GM12864 (cell line): ENCODE measurements at regions not wholly inside any gene's neighbourhood (a gene's known extent, or its start where the extent isn't known, plus 50 kb on each side); places are given as distances from the start of the nearest gene placed in this dataset.

Experiments
- DNase-seq: peaks from one replicate; pipeline ENCODE4 v3.0.0-alpha.2; 2011; ENCODE audit warnings: low read depth
- H3K4me3 ChIP-seq: 2 replicates; pipeline ENCODE4 v1.5.1; 2011; ENCODE audit warnings: mild to moderate bottlenecking, low read depth, low read length, control low read depth
- TF ChIP-seq, protein P1 (sequence below): IDR thresholded peaks from 2 replicates; pipeline ENCODE4 v1.5.1; 2011; ENCODE audit warnings: low read depth, mild to moderate bottlenecking, moderate library complexity, low read length, control low read depth, inconsistent platforms; ENCODE audit errors: missing control alignments

GRCh38 chr5:86536396-86536795 lies 81.3 kb upstream of the COX7C start:
- H3K4me3 ChIP-seq = no peak overlapping the region
- TF ChIP-seq, protein P1, sequence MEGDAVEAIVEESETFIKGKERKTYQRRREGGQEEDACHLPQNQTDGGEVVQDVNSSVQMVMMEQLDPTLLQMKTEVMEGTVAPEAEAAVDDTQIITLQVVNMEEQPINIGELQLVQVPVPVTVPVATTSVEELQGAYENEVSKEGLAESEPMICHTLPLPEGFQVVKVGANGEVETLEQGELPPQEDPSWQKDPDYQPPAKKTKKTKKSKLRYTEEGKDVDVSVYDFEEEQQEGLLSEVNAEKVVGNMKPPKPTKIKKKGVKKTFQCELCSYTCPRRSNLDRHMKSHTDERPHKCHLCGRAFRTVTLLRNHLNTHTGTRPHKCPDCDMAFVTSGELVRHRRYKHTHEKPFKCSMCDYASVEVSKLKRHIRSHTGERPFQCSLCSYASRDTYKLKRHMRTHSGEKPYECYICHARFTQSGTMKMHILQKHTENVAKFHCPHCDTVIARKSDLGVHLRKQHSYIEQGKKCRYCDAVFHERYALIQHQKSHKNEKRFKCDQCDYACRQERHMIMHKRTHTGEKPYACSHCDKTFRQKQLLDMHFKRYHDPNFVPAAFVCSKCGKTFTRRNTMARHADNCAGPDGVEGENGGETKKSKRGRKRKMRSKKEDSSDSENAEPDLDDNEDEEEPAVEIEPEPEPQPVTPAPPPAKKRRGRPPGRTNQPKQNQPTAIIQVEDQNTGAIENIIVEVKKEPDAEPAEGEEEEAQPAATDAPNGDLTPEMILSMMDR = no peak
- DNase-seq = no peak

DNA sequence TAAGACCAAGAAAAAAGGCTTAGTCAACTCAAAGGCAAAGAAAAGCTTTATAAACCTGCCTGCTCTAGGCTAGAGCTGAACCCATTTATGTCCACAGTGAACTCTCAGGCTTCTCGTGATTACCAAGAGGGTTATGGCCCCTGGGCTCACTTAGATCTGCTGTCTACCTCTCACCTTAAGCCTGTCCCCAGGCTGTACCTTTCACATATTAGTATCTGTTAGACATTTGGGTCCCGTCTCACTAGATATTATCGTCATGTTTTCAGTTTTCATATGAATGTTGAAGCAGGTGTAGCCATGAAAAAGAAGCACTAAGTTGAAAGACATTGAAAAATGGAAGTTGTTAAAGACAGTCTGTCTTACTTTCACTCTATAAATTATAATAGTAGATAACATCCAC lies 75.2 kb upstream of the COX7C start:
- H3K4me3 ChIP-seq = no peak overlapping the region
- TF ChIP-seq, protein P1 = no peak
- DNase-seq = no peak

DNA sequence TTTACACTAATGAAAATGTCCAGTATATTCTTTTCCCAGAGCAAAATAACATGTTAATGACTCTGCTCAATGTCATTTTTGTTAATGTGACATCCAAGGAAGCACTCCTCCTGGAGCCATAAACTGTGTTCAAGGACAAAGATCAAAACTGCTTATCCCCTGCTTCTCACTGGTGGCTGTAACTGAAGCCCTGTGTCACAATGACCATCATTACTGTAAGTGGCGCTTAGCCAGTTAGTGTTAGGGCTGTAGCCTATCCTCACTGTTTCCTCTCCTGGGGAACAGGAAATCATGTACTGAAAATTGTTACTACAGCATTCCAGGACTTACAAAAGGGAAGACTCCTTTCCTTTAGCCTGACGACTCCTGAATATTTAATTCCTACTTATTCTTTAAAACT lies 71.7 kb upstream of the COX7C start:
- no peak for DNase-seq
- TF ChIP-seq, protein P1 = no peak
- no peak overlapping the region for H3K4me3 ChIP-seq

DNA sequence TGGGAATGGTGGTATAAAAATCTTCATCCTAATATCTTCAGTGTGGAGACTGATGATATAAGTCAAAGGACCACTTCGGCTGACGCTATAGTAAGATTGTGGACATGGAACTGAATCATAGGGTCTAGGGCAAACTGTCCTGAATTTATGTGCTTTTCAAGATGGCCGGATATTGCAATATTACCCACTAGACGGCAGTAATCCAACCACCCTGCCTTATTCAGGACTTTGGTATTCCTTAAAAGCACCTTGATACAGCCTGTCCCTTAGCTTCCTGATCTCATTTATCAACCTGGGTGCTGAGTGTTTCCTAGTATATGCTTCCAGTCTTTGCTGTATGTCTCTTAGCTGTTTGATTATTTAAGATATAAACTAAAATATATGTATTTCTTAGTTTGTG lies 71.2 kb upstream of the COX7C start:
- DNase-seq = no peak
- H3K4me3 ChIP-seq = no peak overlapping the region
- TF ChIP-seq, protein P1 = no peak

- no peak for DNase-seq
- TF ChIP-seq, protein P1 = no peak
- H3K4me3 ChIP-seq = no peak overlapping the region
These were observed 63.1 kb upstream of the COX7C start for GRCh38 chr5:86554638-86555037.

DNA sequence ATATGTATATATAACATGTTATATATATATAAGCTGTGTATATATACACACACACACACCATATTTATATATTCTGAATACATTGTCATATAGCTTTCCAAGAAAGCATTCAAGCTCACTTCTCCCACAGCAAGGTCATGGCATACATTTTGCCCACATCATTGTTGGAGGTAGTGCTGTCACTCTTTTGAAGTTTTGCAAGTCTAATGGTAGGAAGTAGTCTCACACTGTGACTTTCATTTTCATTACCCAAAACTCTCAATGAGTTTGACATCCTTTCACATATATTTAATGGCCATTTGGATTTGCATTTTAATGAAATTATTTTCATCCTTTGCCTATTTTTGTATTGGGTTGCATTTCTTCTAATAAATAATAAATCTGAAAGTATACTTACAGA lies 59.8 kb upstream of the COX7C start:
- TF ChIP-seq, protein P1 = no peak
- no peak overlapping the region for H3K4me3 ChIP-seq
- no peak for DNase-seq

- no peak for DNase-seq
- H3K4me3 ChIP-seq = no peak overlapping the region
- TF ChIP-seq, protein P1 = no peak
These were observed 52.4 kb upstream of the COX7C start for GRCh38 chr5:86565197-86565789.
